WERI-Rb-1 (cell line): ENCODE measurements at regions not wholly inside any gene's neighbourhood (a gene's known extent, or its start where the extent isn't known, plus 50 kb on each side); places are given as distances from the start of the nearest gene placed in this dataset.

ENCODE experiments used
- DNase-seq: peaks from one replicate; pipeline ENCODE4 v3.0.0-alpha.2; 2020
- H3K27ac ChIP-seq: fragments of 250-450 bp; sonication (Bioruptor Pico); 2 replicates; pipeline ENCODE4 v1.5.1; 2020; ENCODE audit warnings: mild to moderate bottlenecking, moderate library complexity
- H3K27me3 ChIP-seq: fragments of 250-450 bp; sonication (Bioruptor Pico); 2 replicates; pipeline ENCODE4 v1.5.1; 2021; ENCODE audit warnings: mild to moderate bottlenecking, low read depth, moderate library complexity; ENCODE audit not compliant: insufficient read depth, severe bottlenecking
- H3K36me3 ChIP-seq: fragments of 250-450 bp; sonication (Bioruptor Pico); 2 replicates; pipeline ENCODE4 v1.5.1; 2020; ENCODE audit warnings: mild to moderate bottlenecking, moderate library complexity
- H3K4me3 ChIP-seq: 2 replicates; pipeline ENCODE4 v1.5.1; 2011; ENCODE audit warnings: low read depth, mild to moderate bottlenecking, control low read depth, low read length
- H3K9me3 ChIP-seq: fragments of 250-450 bp; sonication (Bioruptor Pico); 2 replicates; pipeline ENCODE4 v1.5.1; 2021; ENCODE audit warnings: mild to moderate bottlenecking, moderate library complexity; ENCODE audit not compliant: severe bottlenecking
- TF ChIP-seq, protein P1 (sequence below): IDR thresholded peaks from 2 replicates; pipeline ENCODE4 v1.5.1; 2011; ENCODE audit warnings: low read depth, mild to moderate bottlenecking, control low read depth, inconsistent platforms, low read length

DNA sequence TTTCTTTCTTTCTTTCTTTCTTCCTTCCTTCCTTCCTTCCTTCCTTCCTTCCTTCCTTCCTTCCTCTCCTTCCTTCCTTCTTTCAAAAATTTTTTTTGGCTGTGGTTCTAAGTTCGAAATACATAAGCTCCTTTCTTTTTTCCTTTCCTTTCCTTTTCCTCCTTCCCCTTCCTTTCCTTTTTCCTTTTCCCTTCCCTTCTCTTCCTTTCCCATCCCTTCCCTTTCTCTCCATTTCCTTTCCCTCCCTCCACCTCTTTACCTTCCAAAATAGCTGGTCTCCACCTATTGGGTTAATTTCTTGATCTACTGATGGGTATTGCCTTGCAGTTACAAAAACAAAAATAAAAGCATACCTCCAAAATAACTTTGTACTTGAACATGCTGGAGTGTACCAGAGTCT lies 73.4 kb upstream of the GPRIN3 start:
- peaks cover 3% of the 10 kb centered on the region for H3K9me3 ChIP-seq
- H3K36me3 ChIP-seq = no peaks in the 10 kb centered on the region
- H3K27me3 ChIP-seq = no peaks in the 10 kb centered on the region
- H3K4me3 ChIP-seq = no peak overlapping the region
- DNase-seq = no peak
- TF ChIP-seq, protein P1, sequence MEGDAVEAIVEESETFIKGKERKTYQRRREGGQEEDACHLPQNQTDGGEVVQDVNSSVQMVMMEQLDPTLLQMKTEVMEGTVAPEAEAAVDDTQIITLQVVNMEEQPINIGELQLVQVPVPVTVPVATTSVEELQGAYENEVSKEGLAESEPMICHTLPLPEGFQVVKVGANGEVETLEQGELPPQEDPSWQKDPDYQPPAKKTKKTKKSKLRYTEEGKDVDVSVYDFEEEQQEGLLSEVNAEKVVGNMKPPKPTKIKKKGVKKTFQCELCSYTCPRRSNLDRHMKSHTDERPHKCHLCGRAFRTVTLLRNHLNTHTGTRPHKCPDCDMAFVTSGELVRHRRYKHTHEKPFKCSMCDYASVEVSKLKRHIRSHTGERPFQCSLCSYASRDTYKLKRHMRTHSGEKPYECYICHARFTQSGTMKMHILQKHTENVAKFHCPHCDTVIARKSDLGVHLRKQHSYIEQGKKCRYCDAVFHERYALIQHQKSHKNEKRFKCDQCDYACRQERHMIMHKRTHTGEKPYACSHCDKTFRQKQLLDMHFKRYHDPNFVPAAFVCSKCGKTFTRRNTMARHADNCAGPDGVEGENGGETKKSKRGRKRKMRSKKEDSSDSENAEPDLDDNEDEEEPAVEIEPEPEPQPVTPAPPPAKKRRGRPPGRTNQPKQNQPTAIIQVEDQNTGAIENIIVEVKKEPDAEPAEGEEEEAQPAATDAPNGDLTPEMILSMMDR = no peak
- no peak overlapping the region for H3K27ac ChIP-seq

DNA sequence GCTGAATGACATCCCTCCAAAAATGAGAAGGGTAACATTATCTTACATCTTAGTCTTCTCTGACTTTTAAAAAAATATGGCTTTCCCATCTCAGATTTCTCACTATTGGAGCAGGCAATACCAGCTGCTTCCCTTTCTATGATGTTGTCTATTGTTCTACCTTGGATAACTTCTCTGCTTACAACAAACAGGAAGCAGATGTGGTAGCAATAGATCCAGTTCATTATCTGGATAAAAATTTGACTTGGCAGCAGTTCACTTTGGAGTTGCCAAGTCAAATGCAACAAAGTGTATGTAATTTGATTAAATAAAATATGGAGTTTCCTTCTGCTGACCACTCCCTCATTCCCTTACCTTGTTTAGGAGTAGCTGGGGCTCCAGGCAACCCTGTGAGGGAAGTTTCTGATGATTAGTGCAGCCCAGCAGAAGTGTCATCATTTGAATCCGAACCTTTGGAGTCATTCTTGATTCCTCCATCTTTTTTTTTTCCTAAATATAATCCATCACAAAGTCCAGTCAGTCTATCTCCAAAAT lies 72.0 kb upstream of the GPRIN3 start:
- no peak for DNase-seq
- TF ChIP-seq, protein P1 = no peak
- Histone ChIP-seq H3K27me3 (no peaks in the 10 kb centered on the region), H3K4me3 (no peak overlapping the region), H3K9me3 (peaks cover 3% of the 10 kb centered on the region), H3K27ac (no peak overlapping the region), H3K36me3 (no peaks in the 10 kb centered on the region)

DNA sequence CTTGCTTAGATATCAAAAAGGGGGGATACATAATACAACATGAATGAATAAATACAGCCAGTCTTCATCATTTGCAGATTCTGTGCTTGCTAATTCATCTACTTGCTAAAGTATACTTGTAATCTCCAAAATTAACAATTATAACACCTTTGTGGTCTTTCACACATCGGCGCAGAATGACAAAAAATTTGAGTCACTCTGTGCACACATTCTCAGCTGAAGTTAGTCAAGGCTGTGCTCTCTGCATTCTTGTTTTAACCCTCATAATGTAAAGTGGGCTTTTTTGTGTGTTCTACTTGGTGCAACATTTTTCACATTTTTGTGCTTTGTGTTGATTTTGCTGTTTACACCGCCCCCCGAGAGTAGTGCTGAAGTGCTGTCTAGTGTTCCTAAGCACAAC lies 65.8 kb upstream of the GPRIN3 start:
- Histone ChIP-seq H3K9me3 (peaks cover 3% of the 10 kb centered on the region), H3K27me3 (no peaks in the 10 kb centered on the region), H3K4me3 (no peak overlapping the region), H3K36me3 (no peaks in the 10 kb centered on the region), H3K27ac (no peak overlapping the region)
- no peak for DNase-seq
- TF ChIP-seq, protein P1 = no peak

DNA sequence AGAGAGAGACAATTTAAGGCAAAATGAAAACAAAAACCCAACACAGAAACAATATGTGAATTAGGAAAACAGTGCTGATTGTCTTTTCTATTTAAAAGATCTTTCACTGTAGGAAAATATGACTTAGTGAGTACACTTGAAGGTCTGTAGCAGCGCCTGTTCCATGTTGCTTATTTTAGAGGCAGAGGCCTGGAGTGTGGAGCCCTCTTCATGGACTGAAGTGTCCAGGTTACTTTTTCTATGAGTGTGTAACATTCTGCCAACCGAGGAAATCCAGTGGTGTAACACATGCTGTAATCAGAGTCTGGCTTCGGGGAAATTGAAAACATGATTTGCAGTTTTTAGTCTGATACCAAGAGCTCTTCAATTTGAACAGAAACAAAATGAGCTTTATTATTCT lies 64.0 kb upstream of the GPRIN3 start:
- H3K27ac ChIP-seq = no peak overlapping the region
- no peaks in the 10 kb centered on the region for H3K27me3 ChIP-seq

DNA sequence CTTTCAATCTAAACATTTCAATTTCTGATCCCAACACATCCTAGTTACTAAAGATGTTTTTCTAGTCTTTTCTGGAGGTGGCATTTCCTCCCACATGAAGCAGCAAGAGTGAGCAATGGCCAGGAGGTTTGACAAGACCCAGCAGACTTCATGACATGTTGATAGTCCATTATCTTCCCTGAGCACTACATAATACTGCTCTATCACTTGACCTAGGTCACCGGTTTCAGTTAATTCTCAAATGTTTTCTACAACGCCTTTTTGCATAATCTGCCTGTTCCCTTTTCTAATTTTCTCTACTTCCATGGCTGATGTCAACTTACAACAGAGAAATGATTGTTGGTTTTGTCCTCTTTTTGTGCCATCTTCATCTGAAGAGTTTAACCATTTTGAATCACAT lies 62.0 kb upstream of the GPRIN3 start:
- Histone ChIP-seq H3K27me3 (no peaks in the 10 kb centered on the region), H3K27ac (no peak overlapping the region), H3K36me3 (no peaks in the 10 kb centered on the region), H3K4me3 (no peak overlapping the region), H3K9me3 (no peaks in the 10 kb centered on the region)
- TF ChIP-seq, protein P1 = no peak
- no peak for DNase-seq

More for the DNA sequence above, 64.0 kb upstream of the GPRIN3 start:
- no peak for DNase-seq
- Histone ChIP-seq H3K4me3 (no peak overlapping the region), H3K36me3 (no peaks in the 10 kb centered on the region), H3K9me3 (no peaks in the 10 kb centered on the region)
- TF ChIP-seq, protein P1 = no peak

DNA sequence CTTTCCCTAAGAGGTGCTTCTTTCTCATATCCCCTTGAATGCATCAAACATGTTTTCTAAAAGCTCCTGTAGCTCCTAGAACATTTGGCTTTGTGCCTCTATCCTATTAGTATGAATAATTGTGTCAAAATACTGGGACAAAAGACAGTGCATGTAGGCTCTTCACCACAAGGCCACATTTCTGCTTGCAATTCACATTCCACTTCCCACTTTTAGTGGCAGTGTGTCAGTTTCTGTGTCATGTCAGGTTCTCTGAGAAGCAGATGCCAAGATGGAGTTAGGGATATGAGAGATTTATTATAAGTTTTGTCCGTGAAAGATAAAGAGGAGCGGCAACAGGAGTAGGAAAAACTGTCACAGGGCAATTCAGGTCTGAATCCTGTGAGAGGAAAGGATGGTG lies 61.3 kb upstream of the GPRIN3 start:
- DNase-seq = no peak
- no peaks in the 10 kb centered on the region for H3K36me3 ChIP-seq
- no peak overlapping the region for H3K27ac ChIP-seq
- TF ChIP-seq, protein P1 = no peak
- H3K4me3 ChIP-seq = no peak overlapping the region
- no peaks in the 10 kb centered on the region for H3K9me3 ChIP-seq
- no peaks in the 10 kb centered on the region for H3K27me3 ChIP-seq
